ENCODE measurements at regions not wholly inside any gene's neighbourhood (a gene's known extent, or its start where the extent isn't known, plus 50 kb on each side); places are given as distances from the start of the nearest gene placed in this dataset.

GRCh38 chr7:81399471-81399870 lies 370.4 kb downstream of the HGF start:
- TF ChIP-seq CTCF (IDR thresholded peaks at IDR 0.05; ENCODE audit: low read depth, low read length) (no peak), POLR2A (IDR thresholded peaks at IDR 0.05; ENCODE audit: extremely low read depth, insufficient read length) (no peak), MAX (IDR thresholded peaks at IDR 0.05; ENCODE audit: low read depth, low read length) (no peak)
